ENCODE measurements at regions not wholly inside any gene's neighbourhood (a gene's known extent, or its start where the extent isn't known, plus 50 kb on each side); places are given as distances from the start of the nearest gene placed in this dataset.

GRCh38 chr7:84354866-84355265, 160.3 kb upstream of the SEMA3A start:
- H3F3A ChIP-seq (replicated peaks; ENCODE audit: low read depth), result no peaks in the 10 kb centered on the region
- H3K4me2 ChIP-seq, result no peak overlapping the region
- no peaks in the 10 kb centered on the region for H4K20me1 ChIP-seq (replicated peaks; ENCODE audit: insufficient read depth)
- no peaks in the 10 kb centered on the region for H3K36me3 ChIP-seq (ENCODE audit: insufficient read depth)
- no peaks in the 10 kb centered on the region for H3K79me2 ChIP-seq (replicated peaks; ENCODE audit: insufficient read depth)
- no peak overlapping the region for H3K27ac Mint-ChIP-seq
- ATAC-seq, result no peak
- H3K9me2 ChIP-seq (ENCODE audit: insufficient read depth), result no peaks in the 10 kb centered on the region
- H3K27ac ChIP-seq (ENCODE audit: low read depth), result no peak overlapping the region
- no peak overlapping the region for H2AFZ ChIP-seq
- no peaks in the 10 kb centered on the region for H3K4me1 Mint-ChIP-seq
- no peaks in the 10 kb centered on the region for H3K4me1 ChIP-seq (ENCODE audit: insufficient read depth)
- peaks cover 9% of the 10 kb centered on the region; the same call in 2 of the 3 replicates for H3K36me3 Mint-ChIP-seq (ENCODE audit: low read depth)
- TF ChIP-seq CREB1 (CRISPR knock-in tag; IDR thresholded peaks at IDR 0.05; ENCODE audit: low read depth) (no peak), ZNF331 (CRISPR knock-in tag; IDR thresholded peaks at IDR 0.05; ENCODE audit: low read depth) (no peak), CTCF (conservative IDR thresholded peaks at IDR 0.05; ENCODE audit: low read depth in 2 of 2) (no peak), POLR2AphosphoS5 (IDR thresholded peaks at IDR 0.05; ENCODE audit: low read depth) (no peak), STAT1 (IDR thresholded peaks at IDR 0.05; ENCODE audit: unreplicated experiment) (no peak), EZH2 (IDR thresholded peaks at IDR 0.05; ENCODE audit: low read depth, unreplicated experiment) (no peak), NANOG (IDR thresholded peaks at IDR 0.05; ENCODE audit: borderline replicate concordance) (no peak), JUNB (IDR thresholded peaks at IDR 0.05; ENCODE audit: unreplicated experiment) (no peak), EZH2phosphoT487 (IDR thresholded peaks at IDR 0.05; ENCODE audit: unreplicated experiment) (no peak), ZNF114 (CRISPR knock-in tag; IDR thresholded peaks at IDR 0.05) (no peak)
- TF ChIP-seq, protein P1, sequence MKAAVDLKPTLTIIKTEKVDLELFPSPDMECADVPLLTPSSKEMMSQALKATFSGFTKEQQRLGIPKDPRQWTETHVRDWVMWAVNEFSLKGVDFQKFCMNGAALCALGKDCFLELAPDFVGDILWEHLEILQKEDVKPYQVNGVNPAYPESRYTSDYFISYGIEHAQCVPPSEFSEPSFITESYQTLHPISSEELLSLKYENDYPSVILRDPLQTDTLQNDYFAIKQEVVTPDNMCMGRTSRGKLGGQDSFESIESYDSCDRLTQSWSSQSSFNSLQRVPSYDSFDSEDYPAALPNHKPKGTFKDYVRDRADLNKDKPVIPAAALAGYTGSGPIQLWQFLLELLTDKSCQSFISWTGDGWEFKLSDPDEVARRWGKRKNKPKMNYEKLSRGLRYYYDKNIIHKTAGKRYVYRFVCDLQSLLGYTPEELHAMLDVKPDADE (IDR thresholded peaks at IDR 0.05), result no peak
- TF ChIP-seq, protein P2, sequence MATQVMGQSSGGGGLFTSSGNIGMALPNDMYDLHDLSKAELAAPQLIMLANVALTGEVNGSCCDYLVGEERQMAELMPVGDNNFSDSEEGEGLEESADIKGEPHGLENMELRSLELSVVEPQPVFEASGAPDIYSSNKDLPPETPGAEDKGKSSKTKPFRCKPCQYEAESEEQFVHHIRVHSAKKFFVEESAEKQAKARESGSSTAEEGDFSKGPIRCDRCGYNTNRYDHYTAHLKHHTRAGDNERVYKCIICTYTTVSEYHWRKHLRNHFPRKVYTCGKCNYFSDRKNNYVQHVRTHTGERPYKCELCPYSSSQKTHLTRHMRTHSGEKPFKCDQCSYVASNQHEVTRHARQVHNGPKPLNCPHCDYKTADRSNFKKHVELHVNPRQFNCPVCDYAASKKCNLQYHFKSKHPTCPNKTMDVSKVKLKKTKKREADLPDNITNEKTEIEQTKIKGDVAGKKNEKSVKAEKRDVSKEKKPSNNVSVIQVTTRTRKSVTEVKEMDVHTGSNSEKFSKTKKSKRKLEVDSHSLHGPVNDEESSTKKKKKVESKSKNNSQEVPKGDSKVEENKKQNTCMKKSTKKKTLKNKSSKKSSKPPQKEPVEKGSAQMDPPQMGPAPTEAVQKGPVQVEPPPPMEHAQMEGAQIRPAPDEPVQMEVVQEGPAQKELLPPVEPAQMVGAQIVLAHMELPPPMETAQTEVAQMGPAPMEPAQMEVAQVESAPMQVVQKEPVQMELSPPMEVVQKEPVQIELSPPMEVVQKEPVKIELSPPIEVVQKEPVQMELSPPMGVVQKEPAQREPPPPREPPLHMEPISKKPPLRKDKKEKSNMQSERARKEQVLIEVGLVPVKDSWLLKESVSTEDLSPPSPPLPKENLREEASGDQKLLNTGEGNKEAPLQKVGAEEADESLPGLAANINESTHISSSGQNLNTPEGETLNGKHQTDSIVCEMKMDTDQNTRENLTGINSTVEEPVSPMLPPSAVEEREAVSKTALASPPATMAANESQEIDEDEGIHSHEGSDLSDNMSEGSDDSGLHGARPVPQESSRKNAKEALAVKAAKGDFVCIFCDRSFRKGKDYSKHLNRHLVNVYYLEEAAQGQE (IDR thresholded peaks at IDR 0.05; ENCODE audit: unreplicated experiment), result no peak
- TF ChIP-seq, protein P3, sequence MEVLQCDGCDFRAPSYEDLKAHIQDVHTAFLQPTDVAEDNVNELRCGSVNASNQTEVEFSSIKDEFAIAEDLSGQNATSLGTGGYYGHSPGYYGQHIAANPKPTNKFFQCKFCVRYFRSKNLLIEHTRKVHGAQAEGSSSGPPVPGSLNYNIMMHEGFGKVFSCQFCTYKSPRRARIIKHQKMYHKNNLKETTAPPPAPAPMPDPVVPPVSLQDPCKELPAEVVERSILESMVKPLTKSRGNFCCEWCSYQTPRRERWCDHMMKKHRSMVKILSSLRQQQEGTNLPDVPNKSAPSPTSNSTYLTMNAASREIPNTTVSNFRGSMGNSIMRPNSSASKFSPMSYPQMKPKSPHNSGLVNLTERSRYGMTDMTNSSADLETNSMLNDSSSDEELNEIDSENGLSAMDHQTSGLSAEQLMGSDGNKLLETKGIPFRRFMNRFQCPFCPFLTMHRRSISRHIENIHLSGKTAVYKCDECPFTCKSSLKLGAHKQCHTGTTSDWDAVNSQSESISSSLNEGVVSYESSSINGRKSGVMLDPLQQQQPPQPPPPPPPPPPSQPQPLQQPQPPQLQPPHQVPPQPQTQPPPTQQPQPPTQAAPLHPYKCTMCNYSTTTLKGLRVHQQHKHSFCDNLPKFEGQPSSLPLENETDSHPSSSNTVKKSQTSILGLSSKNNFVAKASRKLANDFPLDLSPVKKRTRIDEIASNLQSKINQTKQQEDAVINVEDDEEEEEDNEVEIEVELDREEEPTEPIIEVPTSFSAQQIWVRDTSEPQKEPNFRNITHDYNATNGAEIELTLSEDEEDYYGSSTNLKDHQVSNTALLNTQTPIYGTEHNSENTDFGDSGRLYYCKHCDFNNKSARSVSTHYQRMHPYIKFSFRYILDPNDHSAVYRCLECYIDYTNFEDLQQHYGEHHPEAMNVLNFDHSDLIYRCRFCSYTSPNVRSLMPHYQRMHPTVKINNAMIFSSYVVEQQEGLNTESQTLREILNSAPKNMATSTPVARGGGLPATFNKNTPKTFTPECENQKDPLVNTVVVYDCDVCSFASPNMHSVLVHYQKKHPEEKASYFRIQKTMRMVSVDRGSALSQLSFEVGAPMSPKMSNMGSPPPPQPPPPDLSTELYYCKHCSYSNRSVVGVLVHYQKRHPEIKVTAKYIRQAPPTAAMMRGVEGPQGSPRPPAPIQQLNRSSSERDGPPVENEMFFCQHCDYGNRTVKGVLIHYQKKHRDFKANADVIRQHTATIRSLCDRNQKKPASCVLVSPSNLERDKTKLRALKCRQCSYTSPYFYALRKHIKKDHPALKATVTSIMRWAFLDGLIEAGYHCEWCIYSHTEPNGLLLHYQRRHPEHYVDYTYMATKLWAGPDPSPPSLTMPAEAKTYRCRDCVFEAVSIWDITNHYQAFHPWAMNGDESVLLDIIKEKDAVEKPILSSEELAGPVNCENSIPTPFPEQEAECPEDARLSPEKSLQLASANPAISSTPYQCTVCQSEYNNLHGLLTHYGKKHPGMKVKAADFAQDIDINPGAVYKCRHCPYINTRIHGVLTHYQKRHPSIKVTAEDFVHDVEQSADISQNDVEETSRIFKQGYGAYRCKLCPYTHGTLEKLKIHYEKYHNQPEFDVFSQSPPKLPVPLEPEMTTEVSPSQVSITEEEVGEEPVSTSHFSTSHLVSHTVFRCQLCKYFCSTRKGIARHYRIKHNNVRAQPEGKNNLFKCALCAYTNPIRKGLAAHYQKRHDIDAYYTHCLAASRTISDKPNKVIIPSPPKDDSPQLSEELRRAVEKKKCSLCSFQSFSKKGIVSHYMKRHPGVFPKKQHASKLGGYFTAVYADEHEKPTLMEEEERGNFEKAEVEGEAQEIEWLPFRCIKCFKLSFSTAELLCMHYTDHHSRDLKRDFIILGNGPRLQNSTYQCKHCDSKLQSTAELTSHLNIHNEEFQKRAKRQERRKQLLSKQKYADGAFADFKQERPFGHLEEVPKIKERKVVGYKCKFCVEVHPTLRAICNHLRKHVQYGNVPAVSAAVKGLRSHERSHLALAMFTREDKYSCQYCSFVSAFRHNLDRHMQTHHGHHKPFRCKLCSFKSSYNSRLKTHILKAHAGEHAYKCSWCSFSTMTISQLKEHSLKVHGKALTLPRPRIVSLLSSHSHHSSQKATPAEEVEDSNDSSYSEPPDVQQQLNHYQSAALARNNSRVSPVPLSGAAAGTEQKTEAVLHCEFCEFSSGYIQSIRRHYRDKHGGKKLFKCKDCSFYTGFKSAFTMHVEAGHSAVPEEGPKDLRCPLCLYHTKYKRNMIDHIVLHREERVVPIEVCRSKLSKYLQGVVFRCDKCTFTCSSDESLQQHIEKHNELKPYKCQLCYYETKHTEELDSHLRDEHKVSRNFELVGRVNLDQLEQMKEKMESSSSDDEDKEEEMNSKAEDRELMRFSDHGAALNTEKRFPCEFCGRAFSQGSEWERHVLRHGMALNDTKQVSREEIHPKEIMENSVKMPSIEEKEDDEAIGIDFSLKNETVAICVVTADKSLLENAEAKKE (CRISPR knock-in tag; IDR thresholded peaks at IDR 0.05), result no peak
- H3K27me3 ChIP-seq (ENCODE audit: insufficient read depth), result no peaks in the 10 kb centered on the region
- DNase-seq (ENCODE audit: low spot score), result no peak
- peaks cover 9% of the 10 kb centered on the region for H3K9me3 Mint-ChIP-seq
- H3K4me3 Mint-ChIP-seq, result no peak overlapping the region
- no peak overlapping the region for H3K4me3 ChIP-seq
- H3K27me3 Mint-ChIP-seq (ENCODE audit: insufficient read depth, low read depth, poor library complexity), result no peaks in the 10 kb centered on the region

Measured in GM23338 (cell line).